GM19438 (cell line): ENCODE measurements at regions not wholly inside any gene's neighbourhood (a gene's known extent, or its start where the extent isn't known, plus 50 kb on each side); places are given as distances from the start of the nearest gene placed in this dataset.

Experiments
- ATAC-seq: cut with Tn5 transposase; IDR thresholded peaks from one replicate; pipeline ENCODE4 v1.9.1; 2021; ENCODE audit warnings: low read depth; ENCODE audit not compliant: unreplicated experiment

- ATAC-seq, result no peak
These were observed 227.3 kb upstream of the RAB6C start for GRCh38 chr2:129752176-129752575.

GRCh38 chr2:129752686-129753085 lies 226.8 kb upstream of the RAB6C start:
- ATAC-seq, result no peak

GRCh38 chr2:129753261-129753660 lies 226.2 kb upstream of the RAB6C start:
- ATAC-seq, result no peak

GRCh38 chr2:129754421-129754820 lies 225.0 kb upstream of the RAB6C start:
- ATAC-seq, result no peak

- no peak for ATAC-seq
These were observed 224.6 kb upstream of the RAB6C start for GRCh38 chr2:129754831-129755230.

- ATAC-seq, result no peak
These were observed 223.7 kb upstream of the RAB6C start for GRCh38 chr2:129755786-129756185.

GRCh38 chr2:129756276-129756675 lies 223.2 kb upstream of the RAB6C start:
- no peak for ATAC-seq

- ATAC-seq, result no peak
These were observed 222.0 kb upstream of the RAB6C start for GRCh38 chr2:129757366-129757914.

- ATAC-seq, result no peak
These were observed 221.3 kb upstream of the RAB6C start for GRCh38 chr2:129757915-129758783.

GRCh38 chr2:129758784-129759471 lies 220.5 kb upstream of the RAB6C start:
- ATAC-seq, result no peak

- no peak for ATAC-seq
These were observed 219.9 kb upstream of the RAB6C start for GRCh38 chr2:129759472-129760010.

- ATAC-seq, result no peak
These were observed 218.8 kb upstream of the RAB6C start for GRCh38 chr2:129760669-129761068.

GRCh38 chr2:129761569-129762021 lies 217.9 kb upstream of the RAB6C start:
- ATAC-seq, result no peak

GRCh38 chr2:129762386-129763189 lies 216.9 kb upstream of the RAB6C start:
- ATAC-seq, result no peak

GRCh38 chr2:129763190-129763846 lies 216.1 kb upstream of the RAB6C start:
- no peak for ATAC-seq

GRCh38 chr2:129763966-129764365 lies 215.5 kb upstream of the RAB6C start:
- no peak for ATAC-seq

- no peak for ATAC-seq
These were observed 214.8 kb upstream of the RAB6C start for GRCh38 chr2:129764376-129765325.

- ATAC-seq, result no peak
These were observed 214.2 kb upstream of the RAB6C start for GRCh38 chr2:129765326-129765677.
